ENCODE measurements at regions not wholly inside any gene's neighbourhood (a gene's known extent, or its start where the extent isn't known, plus 50 kb on each side); places are given as distances from the start of the nearest gene placed in this dataset.

DNA sequence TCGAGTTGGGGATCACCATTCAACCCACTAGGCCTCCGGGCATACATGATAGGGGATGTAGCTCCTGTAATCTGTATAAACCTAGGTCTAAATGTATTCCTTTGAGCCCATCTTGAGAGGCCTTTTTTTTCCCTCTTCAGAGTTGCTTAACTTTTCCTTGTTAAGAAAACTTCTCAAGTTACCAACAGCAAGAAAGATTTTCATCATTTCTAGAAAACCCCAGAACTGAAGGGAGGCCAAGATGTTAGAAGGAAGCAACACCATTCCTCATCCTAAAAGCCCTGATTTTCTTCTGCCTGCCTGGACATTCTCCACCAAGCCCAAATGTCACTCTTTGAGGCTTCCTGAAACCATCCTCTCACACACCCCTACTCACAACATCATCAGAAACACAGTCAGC, 79.4 kb downstream of the TMPRSS5 start:
- Histone ChIP-seq H3K9me1 (ENCODE audit: control insufficient read depth, extremely low read depth, insufficient read depth, low read length) (no peaks in the 10 kb centered on the region), H3K4me3 (ENCODE audit: control insufficient read depth in 2 of 3, extremely low read depth in 1 of 3, insufficient read depth in 2 of 3, low read depth in 1 of 3, low read length in 3 of 3) (no peak overlapping the region), H3K36me3 (ENCODE audit: control insufficient read depth in 2 of 2, extremely low read depth in 1 of 2, insufficient read depth in 2 of 2, low read length in 2 of 2) (no peaks in the 10 kb centered on the region), H3K79me2 (ENCODE audit: control insufficient read depth, insufficient read depth, low read length) (no peaks in the 10 kb centered on the region), H3K27me3 (ENCODE audit: control insufficient read depth, extremely low read depth, insufficient read depth, low read length) (peaks cover 22% of the 10 kb centered on the region), H2AFZ (ENCODE audit: control insufficient read depth, low read length) (no peak overlapping the region), H3K4me2 (ENCODE audit: control insufficient read depth, extremely low read depth, insufficient read depth, low read depth, low read length) (no peak overlapping the region), H3K9me3 (ENCODE audit: control insufficient read depth, low read depth, low read length) (no peaks in the 10 kb centered on the region), H4K20me1 (ENCODE audit: control insufficient read depth, extremely low read depth, insufficient read depth, low read length) (no peaks in the 10 kb centered on the region), H3K27ac (ENCODE audit: control insufficient read depth, insufficient read depth, low read length) (no peak overlapping the region), H3K4me1 (ENCODE audit: control insufficient read depth, extremely low read depth, insufficient read depth, low read length) (no peaks in the 10 kb centered on the region), H3K9ac (ENCODE audit: control insufficient read depth, extremely low read depth, insufficient read depth, low read length) (no peak overlapping the region)
- FAIRE-seq (no peak), DNase-seq (ENCODE audit: low read depth, low spot score) (no peak)
- TF ChIP-seq, protein P1, sequence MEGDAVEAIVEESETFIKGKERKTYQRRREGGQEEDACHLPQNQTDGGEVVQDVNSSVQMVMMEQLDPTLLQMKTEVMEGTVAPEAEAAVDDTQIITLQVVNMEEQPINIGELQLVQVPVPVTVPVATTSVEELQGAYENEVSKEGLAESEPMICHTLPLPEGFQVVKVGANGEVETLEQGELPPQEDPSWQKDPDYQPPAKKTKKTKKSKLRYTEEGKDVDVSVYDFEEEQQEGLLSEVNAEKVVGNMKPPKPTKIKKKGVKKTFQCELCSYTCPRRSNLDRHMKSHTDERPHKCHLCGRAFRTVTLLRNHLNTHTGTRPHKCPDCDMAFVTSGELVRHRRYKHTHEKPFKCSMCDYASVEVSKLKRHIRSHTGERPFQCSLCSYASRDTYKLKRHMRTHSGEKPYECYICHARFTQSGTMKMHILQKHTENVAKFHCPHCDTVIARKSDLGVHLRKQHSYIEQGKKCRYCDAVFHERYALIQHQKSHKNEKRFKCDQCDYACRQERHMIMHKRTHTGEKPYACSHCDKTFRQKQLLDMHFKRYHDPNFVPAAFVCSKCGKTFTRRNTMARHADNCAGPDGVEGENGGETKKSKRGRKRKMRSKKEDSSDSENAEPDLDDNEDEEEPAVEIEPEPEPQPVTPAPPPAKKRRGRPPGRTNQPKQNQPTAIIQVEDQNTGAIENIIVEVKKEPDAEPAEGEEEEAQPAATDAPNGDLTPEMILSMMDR (optimal IDR thresholded peaks at IDR 0.05 in 1 of 3, IDR thresholded peaks at IDR 0.05 in 1 of 3, conservative IDR thresholded peaks at IDR 0.05 in 1 of 3; ENCODE audit: extremely low read depth in 1 of 3, insufficient read depth in 2 of 3, low read length in 3 of 3) = no peak
- no peak for TF ChIP-seq EZH2 (IDR thresholded peaks at IDR 0.05; ENCODE audit: low read length)
- dilution Hi-C loops (cut with MboI; ENCODE audit: extremely low pct_ligation_motif_present, low sequenced_read_pairs) = no loop called here

DNA sequence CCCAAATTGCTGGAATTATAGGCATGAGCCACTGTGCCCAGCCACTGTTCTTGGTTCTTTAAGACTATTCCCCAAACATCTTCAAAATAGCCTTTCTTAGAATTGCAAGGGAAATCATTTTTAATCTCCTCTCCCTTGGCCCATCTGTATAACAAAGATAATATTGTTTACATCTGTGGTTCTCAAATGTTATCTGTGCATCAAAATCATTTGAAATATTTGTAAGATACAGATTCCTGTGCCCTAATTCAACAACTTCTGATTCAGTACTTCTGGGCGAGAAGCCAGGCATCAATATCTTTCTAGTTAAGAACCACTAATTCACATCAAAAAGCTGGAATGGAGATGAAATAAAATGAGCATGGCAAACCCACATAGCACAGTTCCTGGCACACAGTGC, 83.0 kb downstream of the TMPRSS5 start:
- H3K36me3 ChIP-seq (ENCODE audit: control insufficient read depth in 2 of 2, extremely low read depth in 1 of 2, insufficient read depth in 2 of 2, low read length in 2 of 2) = no peaks in the 10 kb centered on the region
- H3K9me1 ChIP-seq (ENCODE audit: control insufficient read depth, extremely low read depth, insufficient read depth, low read length) = no peaks in the 10 kb centered on the region
- no peaks in the 10 kb centered on the region for H3K4me1 ChIP-seq (ENCODE audit: control insufficient read depth, extremely low read depth, insufficient read depth, low read length)
- H4K20me1 ChIP-seq (ENCODE audit: control insufficient read depth, extremely low read depth, insufficient read depth, low read length) = no peaks in the 10 kb centered on the region
- H3K9me3 ChIP-seq (ENCODE audit: control insufficient read depth, low read depth, low read length) = no peaks in the 10 kb centered on the region
- peaks cover 3% of the 10 kb centered on the region for H3K27me3 ChIP-seq (ENCODE audit: control insufficient read depth, extremely low read depth, insufficient read depth, low read length)
- H3K4me2 ChIP-seq (ENCODE audit: control insufficient read depth, extremely low read depth, insufficient read depth, low read depth, low read length) = no peak overlapping the region
- no peak overlapping the region for H2AFZ ChIP-seq (ENCODE audit: control insufficient read depth, low read length)
- H3K27ac ChIP-seq (ENCODE audit: control insufficient read depth, insufficient read depth, low read length) = no peak overlapping the region
- dilution Hi-C loops (cut with MboI; ENCODE audit: extremely low pct_ligation_motif_present, low sequenced_read_pairs) = no loop called here
- no peaks in the 10 kb centered on the region for H3K79me2 ChIP-seq (ENCODE audit: control insufficient read depth, insufficient read depth, low read length)
- no peak overlapping the region for H3K4me3 ChIP-seq (ENCODE audit: control insufficient read depth in 2 of 3, extremely low read depth in 1 of 3, insufficient read depth in 2 of 3, low read depth in 1 of 3, low read length in 3 of 3)
- FAIRE-seq (no peak), DNase-seq (ENCODE audit: low read depth, low spot score) (no peak)
- H3K9ac ChIP-seq (ENCODE audit: control insufficient read depth, extremely low read depth, insufficient read depth, low read length) = no peak overlapping the region
- TF ChIP-seq, protein P1 (optimal IDR thresholded peaks at IDR 0.05 in 1 of 3, IDR thresholded peaks at IDR 0.05 in 1 of 3, conservative IDR thresholded peaks at IDR 0.05 in 1 of 3; ENCODE audit: extremely low read depth in 1 of 3, insufficient read depth in 2 of 3, low read length in 3 of 3) = no peak
- TF ChIP-seq EZH2 (IDR thresholded peaks at IDR 0.05; ENCODE audit: low read length) = no peak
